ENCODE measurements at regions not wholly inside any gene's neighbourhood (a gene's known extent, or its start where the extent isn't known, plus 50 kb on each side); places are given as distances from the start of the nearest gene placed in this dataset.
"Not testable (repeated sequence)": the region's sequence is repeated elsewhere in the genome, so short reads cannot be mapped to it uniquely, and the experiment has no call there.

- DNase-seq (ENCODE audit: low read depth), result not testable (repeated sequence)
Observed at GRCh38 chr9:66152406-66152805, 415.5 kb downstream of the FOXD4L4 start.

- DNase-seq (ENCODE audit: low read depth), result not testable (repeated sequence)
Observed at GRCh38 chr9:66153021-66153725, 416.2 kb downstream of the FOXD4L4 start.

GRCh38 chr9:66153971-66154691, 417.2 kb downstream of the FOXD4L4 start:
- DNase-seq (ENCODE audit: low read depth), result not testable (repeated sequence)

DNA sequence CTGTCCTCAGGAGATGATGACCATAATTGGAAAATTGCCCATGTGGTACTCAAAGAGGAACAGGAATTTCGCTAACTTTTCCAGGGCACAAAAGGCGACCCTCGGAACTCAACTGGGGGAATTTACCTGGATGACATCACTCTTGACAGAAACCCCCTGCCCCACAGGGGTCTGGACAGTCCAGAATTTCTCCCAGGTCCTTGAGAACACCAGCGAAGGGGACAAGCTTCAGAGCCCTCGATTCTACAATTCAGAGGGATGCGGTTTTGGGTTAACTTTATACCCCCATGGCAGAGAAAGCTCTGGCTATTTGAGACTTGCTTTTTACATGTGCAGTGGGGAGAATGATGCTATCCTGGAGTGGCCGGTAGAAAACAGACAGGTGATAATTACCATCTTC, 445.4 kb downstream of the FOXD4L4 start:
- not testable (repeated sequence) for DNase-seq (ENCODE audit: low read depth)

DNA sequence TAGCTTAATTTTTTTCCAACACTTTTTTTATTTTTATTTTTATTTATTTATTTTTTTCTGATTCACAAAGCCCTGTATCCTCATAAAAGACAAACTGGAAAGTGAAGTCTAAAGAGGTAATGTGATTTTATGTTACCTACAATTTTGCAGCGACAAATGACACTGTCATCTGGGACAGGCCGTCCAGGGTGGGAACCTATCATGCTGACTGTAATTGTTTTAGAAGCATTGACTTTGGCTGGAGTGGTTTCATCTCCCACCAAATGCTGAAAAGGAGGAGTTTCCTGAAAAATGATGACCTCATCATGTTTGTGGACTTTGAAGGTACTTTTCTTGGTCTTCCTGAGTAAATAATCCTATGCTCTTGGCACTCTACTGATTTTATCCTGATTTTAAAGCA, 446.7 kb downstream of the FOXD4L4 start:
- DNase-seq (ENCODE audit: low read depth), result not testable (repeated sequence)

- peak; percentile 3 for DNase-seq (ENCODE audit: low read depth)
Observed at GRCh38 chr9:66197199-66197598, 460.3 kb downstream of the FOXD4L4 start.

GRCh38 chr9:66198421-66198820, 461.5 kb downstream of the FOXD4L4 start:
- not testable (repeated sequence) for DNase-seq (ENCODE audit: low read depth)

DNA sequence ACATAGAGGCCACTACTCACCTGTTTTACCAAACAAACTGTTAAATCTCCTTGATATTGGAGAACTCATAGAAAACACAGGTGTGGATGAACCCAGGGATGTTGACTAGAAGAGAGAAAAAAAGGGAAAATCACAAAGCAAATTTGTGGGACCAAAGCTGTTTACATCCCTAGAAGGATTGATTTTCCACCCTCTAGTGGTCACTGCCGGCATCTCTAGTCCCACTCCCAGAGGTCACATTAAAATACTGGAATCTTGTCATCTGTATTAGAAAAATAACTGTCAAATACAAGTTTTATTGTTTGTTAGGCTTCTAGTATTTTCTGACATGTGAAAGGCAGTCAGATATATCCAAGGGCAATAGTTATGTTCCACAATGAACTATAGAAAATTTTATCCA, 469.7 kb downstream of the FOXD4L4 start:
- not testable (repeated sequence) for DNase-seq (ENCODE audit: low read depth)

GRCh38 chr9:66207914-66208313, 471.0 kb downstream of the FOXD4L4 start:
- not testable (repeated sequence) for DNase-seq (ENCODE audit: low read depth)

- DNase-seq (ENCODE audit: low read depth), result not testable (repeated sequence)
Observed at GRCh38 chr9:66244763-66245162, 507.8 kb downstream of the FOXD4L4 start.

- DNase-seq (ENCODE audit: low read depth), result not testable (repeated sequence)
Observed at GRCh38 chr9:66245481-66245880, 508.5 kb downstream of the FOXD4L4 start.

GRCh38 chr9:66257581-66257980, 520.6 kb downstream of the FOXD4L4 start:
- DNase-seq (ENCODE audit: low read depth), result not testable (repeated sequence)

DNA sequence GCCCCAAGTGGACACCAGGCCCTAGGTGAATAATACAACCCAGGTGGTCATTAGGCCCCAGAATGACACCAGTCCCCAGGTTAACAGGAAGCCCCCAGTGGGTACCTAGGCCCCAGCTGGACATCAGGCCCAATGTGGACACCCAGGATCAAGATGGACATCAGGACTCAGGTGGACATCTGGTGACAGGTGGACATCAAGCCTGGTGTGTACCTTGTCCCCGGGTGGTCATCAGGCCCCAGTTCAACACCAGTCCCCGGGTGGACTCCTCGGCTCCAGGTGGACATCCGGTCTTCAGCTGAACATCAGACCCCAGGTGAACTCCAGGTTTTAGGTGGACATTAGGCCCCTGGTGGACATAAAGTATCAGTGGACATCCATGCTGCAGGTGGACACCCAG, 524.6 kb downstream of the FOXD4L4 start:
- not testable (repeated sequence) for DNase-seq (ENCODE audit: low read depth)

GRCh38 chr9:66263621-66264020, 526.7 kb downstream of the FOXD4L4 start:
- not testable (repeated sequence) for DNase-seq (ENCODE audit: low read depth)

DNA sequence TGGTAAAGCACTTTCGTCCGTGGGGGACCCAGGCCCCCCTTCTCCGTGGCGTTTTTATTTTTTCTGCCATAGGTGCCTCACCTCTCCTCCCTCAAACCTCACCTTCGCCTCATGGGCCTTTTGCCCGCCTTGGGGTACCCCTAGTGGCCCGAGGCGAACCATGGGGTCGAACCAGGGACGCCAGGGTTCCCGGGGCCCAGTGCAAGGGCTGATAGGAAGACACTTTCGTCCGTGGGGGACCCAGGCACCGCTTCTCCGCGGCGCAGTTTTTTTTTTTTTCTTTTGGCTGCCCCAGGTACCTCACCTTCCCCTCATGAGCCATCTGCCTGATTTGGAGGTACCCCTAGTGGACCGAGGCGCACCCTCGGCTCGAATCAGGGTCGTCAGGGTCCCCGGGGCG, 527.8 kb downstream of the FOXD4L4 start:
- DNase-seq (ENCODE audit: low read depth), result not testable (repeated sequence)

GRCh38 chr9:66266202-66266601, 529.3 kb downstream of the FOXD4L4 start:
- DNase-seq (ENCODE audit: low read depth), result not testable (repeated sequence)

DNA sequence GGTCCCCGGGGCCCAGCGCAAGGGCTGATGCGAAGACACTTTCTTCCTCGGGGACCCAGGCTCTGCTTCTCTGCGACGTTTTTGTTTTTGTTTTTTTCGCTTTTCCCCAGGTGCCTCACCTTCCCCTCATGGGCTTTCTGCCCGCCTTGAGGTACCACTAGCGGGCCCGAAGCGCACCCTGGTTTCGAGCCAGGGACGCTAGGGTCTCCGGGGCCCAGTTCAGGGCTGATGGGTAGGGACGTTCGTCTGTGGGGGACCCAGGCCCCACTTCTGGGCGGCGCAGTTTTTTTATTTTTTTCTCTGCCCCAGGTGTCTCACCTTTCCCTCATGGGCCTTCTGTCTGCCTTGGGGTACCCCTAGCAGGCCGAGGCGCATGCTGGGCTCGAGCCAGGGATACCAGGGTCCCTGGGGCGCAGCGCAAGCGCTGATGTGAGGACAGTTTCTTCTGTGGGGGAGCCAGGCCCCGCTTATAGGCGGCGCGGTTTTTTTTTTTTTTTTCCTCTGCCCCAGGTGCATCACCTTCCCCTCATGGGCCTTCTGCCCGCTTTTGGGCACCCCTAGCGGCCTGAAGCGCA, 530.0 kb downstream of the FOXD4L4 start:
- not testable (repeated sequence) for DNase-seq (ENCODE audit: low read depth)

DNA sequence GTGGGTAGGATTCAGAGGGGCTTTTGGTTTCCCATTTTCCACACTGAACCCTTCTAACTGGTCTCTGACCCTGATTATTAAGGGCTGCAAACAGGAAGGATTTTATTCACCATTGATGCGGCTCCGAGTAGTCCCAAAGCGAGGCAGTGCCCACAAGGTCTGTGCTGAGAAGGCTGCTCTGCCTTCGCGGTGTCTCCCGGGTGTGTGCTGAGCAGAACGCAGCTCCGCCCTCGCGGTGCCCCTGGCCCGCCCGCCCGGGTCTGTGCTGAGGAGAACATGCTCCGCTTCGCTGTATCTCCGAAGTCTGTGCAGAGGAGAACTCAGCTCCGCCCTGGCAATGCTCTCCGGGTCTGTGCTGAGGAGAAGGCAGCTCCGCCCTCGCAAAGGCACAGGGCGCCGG, 530.7 kb downstream of the FOXD4L4 start:
- DNase-seq (ENCODE audit: low read depth), result not testable (repeated sequence)

DNA sequence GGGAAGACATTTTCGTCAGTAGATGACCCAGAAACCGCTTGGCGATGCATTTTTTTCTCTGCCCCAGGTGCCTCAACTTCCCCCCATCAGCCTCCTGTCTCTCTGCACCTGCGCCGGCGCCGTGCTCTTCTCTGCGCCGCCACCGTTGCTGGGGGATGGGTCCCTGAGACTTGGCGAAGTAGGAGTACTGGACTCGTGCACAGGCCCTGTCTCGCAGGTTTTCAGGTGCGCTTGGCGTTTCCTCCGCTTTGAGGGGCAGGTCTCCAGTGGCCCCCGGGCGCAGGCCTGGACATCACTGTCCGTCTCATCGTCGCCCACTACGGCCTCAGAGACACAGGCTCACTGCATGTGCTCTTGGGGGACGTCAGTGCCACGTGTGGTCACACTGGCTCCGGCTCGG, 532.1 kb downstream of the FOXD4L4 start:
- DNase-seq (ENCODE audit: low read depth), result not testable (repeated sequence)

- DNase-seq (ENCODE audit: low read depth), result not testable (repeated sequence)
Observed at GRCh38 chr9:66269783-66270182, 532.8 kb downstream of the FOXD4L4 start.

- not testable (repeated sequence) for DNase-seq (ENCODE audit: low read depth)
Observed at GRCh38 chr9:66278809-66279208, 541.9 kb downstream of the FOXD4L4 start.

All from LHCN-M2 (cell line).